DND-41 (cell line): ENCODE measurements at regions not wholly inside any gene's neighbourhood (a gene's known extent, or its start where the extent isn't known, plus 50 kb on each side); places are given as distances from the start of the nearest gene placed in this dataset.

Experiments used
- EZH2 ChIP-seq: IDR thresholded peaks from 3 replicates; pipeline ENCODE4 v1.6.1; 2012; ENCODE audit warnings: borderline replicate concordance, low read depth, mild to moderate bottlenecking, moderate library complexity, low read length, inconsistent platforms; ENCODE audit not compliant: severe bottlenecking
- TF ChIP-seq, protein P1 (sequence below): IDR thresholded peaks from 2 replicates; pipeline ENCODE4 v1.5.1; 2012; ENCODE audit warnings: borderline replicate concordance, low read length, moderate library complexity, mild to moderate bottlenecking; ENCODE audit not compliant: poor library complexity, severe bottlenecking; ENCODE audit errors: extremely low read depth

GRCh38 chr3:159480046-159480445, 508.6 kb upstream of the IL12A start:
- TF ChIP-seq EZH2: no peak
- TF ChIP-seq, protein P1, sequence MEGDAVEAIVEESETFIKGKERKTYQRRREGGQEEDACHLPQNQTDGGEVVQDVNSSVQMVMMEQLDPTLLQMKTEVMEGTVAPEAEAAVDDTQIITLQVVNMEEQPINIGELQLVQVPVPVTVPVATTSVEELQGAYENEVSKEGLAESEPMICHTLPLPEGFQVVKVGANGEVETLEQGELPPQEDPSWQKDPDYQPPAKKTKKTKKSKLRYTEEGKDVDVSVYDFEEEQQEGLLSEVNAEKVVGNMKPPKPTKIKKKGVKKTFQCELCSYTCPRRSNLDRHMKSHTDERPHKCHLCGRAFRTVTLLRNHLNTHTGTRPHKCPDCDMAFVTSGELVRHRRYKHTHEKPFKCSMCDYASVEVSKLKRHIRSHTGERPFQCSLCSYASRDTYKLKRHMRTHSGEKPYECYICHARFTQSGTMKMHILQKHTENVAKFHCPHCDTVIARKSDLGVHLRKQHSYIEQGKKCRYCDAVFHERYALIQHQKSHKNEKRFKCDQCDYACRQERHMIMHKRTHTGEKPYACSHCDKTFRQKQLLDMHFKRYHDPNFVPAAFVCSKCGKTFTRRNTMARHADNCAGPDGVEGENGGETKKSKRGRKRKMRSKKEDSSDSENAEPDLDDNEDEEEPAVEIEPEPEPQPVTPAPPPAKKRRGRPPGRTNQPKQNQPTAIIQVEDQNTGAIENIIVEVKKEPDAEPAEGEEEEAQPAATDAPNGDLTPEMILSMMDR: no peak
